Keratinocyte (primary cell): ENCODE measurements at regions not wholly inside any gene's neighbourhood (a gene's known extent, or its start where the extent isn't known, plus 50 kb on each side); places are given as distances from the start of the nearest gene placed in this dataset.

ENCODE experiments used
- CTCF ChIP-seq, 3 experiments: IDR thresholded peaks in 1 of 3; conservative IDR thresholded peaks in 1 of 3; optimal IDR thresholded peaks in 1 of 3; 2 replicates in 2 of 3; 3 replicates in 1 of 3; pipeline versions ENCODE3 to v1.5.1; 2011; ENCODE audit warnings: low read length in 3 of 3, mild to moderate bottlenecking in 3 of 3, moderate library complexity in 2 of 3, control low read depth in 1 of 3, inconsistent platforms in 1 of 3; ENCODE audit not compliant: insufficient read depth in 2 of 3; ENCODE audit errors: extremely low read depth in 1 of 3
- EZH2 ChIP-seq: IDR thresholded peaks from one replicate; pipeline ENCODE4 v1.6.1; 2012; ENCODE audit warnings: inconsistent platforms, mild to moderate bottlenecking, low read length, moderate library complexity

GRCh38 chr2:230657906-230658305 lies 54.7 kb upstream of the CAB39 start:
- TF ChIP-seq CTCF (optimal IDR thresholded peaks at IDR 0.05 in 1 of 3, IDR thresholded peaks at IDR 0.05 in 1 of 3, conservative IDR thresholded peaks at IDR 0.05 in 1 of 3; ENCODE audit: extremely low read depth in 1 of 3, insufficient read depth in 2 of 3, low read length in 3 of 3) (no peak), EZH2 (no peak)
